T-helper 2 cell (primary cell): ENCODE measurements at regions not wholly inside any gene's neighbourhood (a gene's known extent, or its start where the extent isn't known, plus 50 kb on each side); places are given as distances from the start of the nearest gene placed in this dataset.

ENCODE experiments used
- DNase-seq, 5 experiments: peaks; one replicate each; pipeline versions ENCODE4 v3.0.0 to v3.0.0-alpha.2; 2012 to 2022

DNA sequence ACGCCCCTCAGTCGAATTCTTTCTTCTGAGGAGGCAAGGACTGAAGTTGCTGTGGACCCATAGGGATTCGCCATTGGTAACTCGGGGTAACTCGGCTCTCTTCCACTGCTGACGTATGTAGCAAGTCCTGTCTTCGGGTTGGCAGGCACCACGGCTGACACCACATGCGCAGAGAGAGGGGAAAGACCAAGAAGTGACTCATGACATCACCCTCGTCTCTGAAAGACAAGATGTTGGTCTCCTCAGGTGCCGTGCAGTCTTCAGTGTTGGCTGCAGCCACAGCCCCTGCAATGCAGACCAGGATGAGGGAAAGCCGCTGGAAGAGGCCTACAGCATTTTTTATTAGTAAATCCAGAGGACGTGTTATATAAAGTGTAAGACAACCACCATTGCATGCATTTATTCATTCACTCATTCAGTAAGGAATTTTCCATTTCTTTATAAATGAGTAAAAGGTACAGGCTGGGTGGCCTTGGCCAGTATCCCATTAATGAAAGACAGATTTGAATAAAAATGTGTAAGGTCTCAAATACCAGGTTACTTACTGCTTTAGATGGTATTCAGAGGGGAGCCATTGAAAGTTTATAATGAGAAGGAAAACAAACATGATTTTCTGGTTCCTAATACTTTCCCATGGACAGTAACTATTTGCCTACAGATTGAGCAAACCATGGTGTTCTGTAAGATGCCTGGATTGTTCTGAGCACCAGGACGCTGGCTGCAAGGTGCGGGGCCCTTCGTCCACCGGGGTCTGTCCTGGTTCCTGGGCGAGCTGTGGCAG, 50.7 kb upstream of the IRF2BP2 start:
- DNase-seq: no peak
